BLaER1 (cell line): ENCODE measurements at regions not wholly inside any gene's neighbourhood (a gene's known extent, or its start where the extent isn't known, plus 50 kb on each side); places are given as distances from the start of the nearest gene placed in this dataset.

ENCODE experiments used
- H3K27ac ChIP-seq: shearing (Covaris generic); formaldehyde crosslinking; 2 replicates; pipeline ENCODE4 v1.8.1; 2022
- H3K27me3 ChIP-seq: shearing (Covaris generic); formaldehyde crosslinking; 2 replicates; pipeline ENCODE4 v1.8.1; 2022
- H3K36me3 ChIP-seq: shearing (Covaris generic); formaldehyde crosslinking; 2 replicates; pipeline ENCODE4 v1.8.1; 2022
- H3K4me1 ChIP-seq: shearing (Covaris generic); formaldehyde crosslinking; 2 replicates; pipeline ENCODE4 v1.8.1; 2022
- H3K4me2 ChIP-seq: shearing (Covaris generic); formaldehyde crosslinking; 2 replicates; pipeline ENCODE4 v1.8.1; 2022
- H3K4me3 ChIP-seq: shearing (Covaris generic); formaldehyde crosslinking; 2 replicates; pipeline ENCODE4 v1.8.1; 2022
- H3K9ac ChIP-seq: shearing (Covaris generic); formaldehyde crosslinking; 2 replicates; pipeline ENCODE4 v1.8.1; 2022
- H3K9me3 ChIP-seq: shearing (Covaris generic); formaldehyde crosslinking; 2 replicates; pipeline ENCODE4 v1.8.1; 2022
- H4K20me1 ChIP-seq: shearing (Covaris generic); formaldehyde crosslinking; 2 replicates; pipeline ENCODE4 v1.8.1; 2022
- Cebpa-rat ChIP-seq: shearing (Covaris generic); IDR thresholded peaks from 2 replicates; pipeline ENCODE4 v1.8.1; 2022

GRCh38 chr13:74409551-74409950, 275.3 kb upstream of the KLF12 start:
- Histone ChIP-seq H3K4me3 (no peak overlapping the region), H3K9me3 (peaks cover 15% of the 10 kb centered on the region), H3K27me3 (no peaks in the 10 kb centered on the region), H3K36me3 (no peaks in the 10 kb centered on the region), H3K4me2 (no peak overlapping the region), H3K4me1 (peaks cover 7% of the 10 kb centered on the region), H3K9ac (no peak overlapping the region), H4K20me1 (no peaks in the 10 kb centered on the region), H3K27ac (no peak overlapping the region)
- no peak for TF ChIP-seq Cebpa-rat

GRCh38 chr13:74406420-74406819, 272.2 kb upstream of the KLF12 start:
- Histone ChIP-seq H3K4me1 (peaks cover 7% of the 10 kb centered on the region), H3K9ac (no peak overlapping the region), H3K27me3 (no peaks in the 10 kb centered on the region), H3K9me3 (0 out of 2 replicates have a peak, but pooled peaks cover 6% of the 10 kb centered on the region), H4K20me1 (no peaks in the 10 kb centered on the region), H3K36me3 (no peaks in the 10 kb centered on the region), H3K4me3 (no peak overlapping the region), H3K4me2 (peak overlapping the region; percentile 57), H3K27ac (no peak overlapping the region)
- TF ChIP-seq Cebpa-rat: no peak

GRCh38 chr13:74398599-74398998, 264.4 kb upstream of the KLF12 start:
- no peak overlapping the region for H3K4me3 ChIP-seq
- TF ChIP-seq Cebpa-rat: peak; percentile 12; the same call in 1 of the 2 replicates

GRCh38 chr13:74389056-74389455, 254.9 kb upstream of the KLF12 start:
- Histone ChIP-seq H3K9ac (no peak overlapping the region), H3K27ac (no peak overlapping the region), H3K36me3 (no peaks in the 10 kb centered on the region), H3K27me3 (no peaks in the 10 kb centered on the region), H4K20me1 (no peaks in the 10 kb centered on the region), H3K9me3 (peaks cover 7% of the 10 kb centered on the region; the same call in 1 of the 2 replicates), H3K4me3 (no peak overlapping the region), H3K4me2 (no peak overlapping the region), H3K4me1 (no peaks in the 10 kb centered on the region)
- no peak for TF ChIP-seq Cebpa-rat

More at GRCh38 chr13:74398599-74398998, 264.4 kb upstream of the KLF12 start:
- no peaks in the 10 kb centered on the region for H3K27me3 ChIP-seq
- no peak overlapping the region for H3K27ac ChIP-seq
- H3K4me2 ChIP-seq: no peak overlapping the region
- H3K4me1 ChIP-seq: no peaks in the 10 kb centered on the region
- no peaks in the 10 kb centered on the region for H3K36me3 ChIP-seq
- no peak overlapping the region for H3K9ac ChIP-seq
- 0 out of 2 replicates have a peak, but pooled peaks cover 6% of the 10 kb centered on the region for H3K9me3 ChIP-seq
- no peaks in the 10 kb centered on the region for H4K20me1 ChIP-seq

GRCh38 chr13:74388626-74389025, 254.4 kb upstream of the KLF12 start:
- H3K36me3 ChIP-seq: no peaks in the 10 kb centered on the region
- H3K27ac ChIP-seq: no peak overlapping the region
- H3K4me3 ChIP-seq: no peak overlapping the region
- no peaks in the 10 kb centered on the region for H3K4me1 ChIP-seq
- H3K9me3 ChIP-seq: peaks cover 7% of the 10 kb centered on the region; the same call in 1 of the 2 replicates
- H3K9ac ChIP-seq: no peak overlapping the region
- no peak for TF ChIP-seq Cebpa-rat
- no peaks in the 10 kb centered on the region for H4K20me1 ChIP-seq
- no peaks in the 10 kb centered on the region for H3K27me3 ChIP-seq
- H3K4me2 ChIP-seq: no peak overlapping the region

GRCh38 chr13:74372511-74372910, 238.3 kb upstream of the KLF12 start:
- TF ChIP-seq Cebpa-rat: no peak
- Histone ChIP-seq H3K9ac (no peak overlapping the region), H4K20me1 (no peaks in the 10 kb centered on the region), H3K4me1 (no peaks in the 10 kb centered on the region), H3K36me3 (no peaks in the 10 kb centered on the region), H3K27me3 (no peaks in the 10 kb centered on the region), H3K4me2 (no peak overlapping the region), H3K4me3 (no peak overlapping the region), H3K27ac (no peak overlapping the region), H3K9me3 (no peaks in the 10 kb centered on the region)

- no peaks in the 10 kb centered on the region for H3K27me3 ChIP-seq
- no peaks in the 10 kb centered on the region for H3K36me3 ChIP-seq
- H3K4me2 ChIP-seq: no peak overlapping the region
- TF ChIP-seq Cebpa-rat: no peak
- H3K9me3 ChIP-seq: no peaks in the 10 kb centered on the region
- H4K20me1 ChIP-seq: no peaks in the 10 kb centered on the region
- no peaks in the 10 kb centered on the region for H3K4me1 ChIP-seq
- no peak overlapping the region for H3K4me3 ChIP-seq
- no peak overlapping the region for H3K27ac ChIP-seq
- no peak overlapping the region for H3K9ac ChIP-seq
Observed at GRCh38 chr13:74367193-74367592, 233.0 kb upstream of the KLF12 start.

GRCh38 chr13:74361274-74361673, 227.1 kb upstream of the KLF12 start:
- Histone ChIP-seq H3K4me1 (no peaks in the 10 kb centered on the region), H4K20me1 (no peaks in the 10 kb centered on the region), H3K36me3 (no peaks in the 10 kb centered on the region), H3K4me3 (no peak overlapping the region), H3K4me2 (no peak overlapping the region), H3K9me3 (no peaks in the 10 kb centered on the region), H3K27me3 (no peaks in the 10 kb centered on the region), H3K27ac (no peak overlapping the region), H3K9ac (no peak overlapping the region)
- TF ChIP-seq Cebpa-rat: no peak

- Histone ChIP-seq H3K4me2 (no peak overlapping the region), H3K4me1 (no peaks in the 10 kb centered on the region), H3K4me3 (no peak overlapping the region), H3K27me3 (no peaks in the 10 kb centered on the region), H4K20me1 (no peaks in the 10 kb centered on the region), H3K9ac (no peak overlapping the region), H3K36me3 (no peaks in the 10 kb centered on the region), H3K27ac (no peak overlapping the region), H3K9me3 (peaks cover 22% of the 10 kb centered on the region)
- no peak for TF ChIP-seq Cebpa-rat
Observed at GRCh38 chr13:74346960-74347359, 212.8 kb upstream of the KLF12 start.

- Histone ChIP-seq H3K27me3 (no peaks in the 10 kb centered on the region), H3K9me3 (no peaks in the 10 kb centered on the region), H3K4me1 (no peaks in the 10 kb centered on the region), H3K36me3 (no peaks in the 10 kb centered on the region), H3K4me2 (no peak overlapping the region), H3K4me3 (no peak overlapping the region), H3K9ac (no peak overlapping the region), H3K27ac (no peak overlapping the region), H4K20me1 (no peaks in the 10 kb centered on the region)
- TF ChIP-seq Cebpa-rat: no peak
Observed at GRCh38 chr13:74338341-74338740, 204.1 kb upstream of the KLF12 start.

GRCh38 chr13:74336546-74336945, 202.3 kb upstream of the KLF12 start:
- Histone ChIP-seq H3K36me3 (no peaks in the 10 kb centered on the region), H4K20me1 (no peaks in the 10 kb centered on the region), H3K27ac (no peak overlapping the region), H3K9ac (no peak overlapping the region), H3K4me3 (no peak overlapping the region), H3K27me3 (no peaks in the 10 kb centered on the region), H3K4me2 (no peak overlapping the region), H3K4me1 (no peaks in the 10 kb centered on the region), H3K9me3 (no peaks in the 10 kb centered on the region)
- no peak for TF ChIP-seq Cebpa-rat
